ENCODE measurements at regions not wholly inside any gene's neighbourhood (a gene's known extent, or its start where the extent isn't known, plus 50 kb on each side); places are given as distances from the start of the nearest gene placed in this dataset.

DNA sequence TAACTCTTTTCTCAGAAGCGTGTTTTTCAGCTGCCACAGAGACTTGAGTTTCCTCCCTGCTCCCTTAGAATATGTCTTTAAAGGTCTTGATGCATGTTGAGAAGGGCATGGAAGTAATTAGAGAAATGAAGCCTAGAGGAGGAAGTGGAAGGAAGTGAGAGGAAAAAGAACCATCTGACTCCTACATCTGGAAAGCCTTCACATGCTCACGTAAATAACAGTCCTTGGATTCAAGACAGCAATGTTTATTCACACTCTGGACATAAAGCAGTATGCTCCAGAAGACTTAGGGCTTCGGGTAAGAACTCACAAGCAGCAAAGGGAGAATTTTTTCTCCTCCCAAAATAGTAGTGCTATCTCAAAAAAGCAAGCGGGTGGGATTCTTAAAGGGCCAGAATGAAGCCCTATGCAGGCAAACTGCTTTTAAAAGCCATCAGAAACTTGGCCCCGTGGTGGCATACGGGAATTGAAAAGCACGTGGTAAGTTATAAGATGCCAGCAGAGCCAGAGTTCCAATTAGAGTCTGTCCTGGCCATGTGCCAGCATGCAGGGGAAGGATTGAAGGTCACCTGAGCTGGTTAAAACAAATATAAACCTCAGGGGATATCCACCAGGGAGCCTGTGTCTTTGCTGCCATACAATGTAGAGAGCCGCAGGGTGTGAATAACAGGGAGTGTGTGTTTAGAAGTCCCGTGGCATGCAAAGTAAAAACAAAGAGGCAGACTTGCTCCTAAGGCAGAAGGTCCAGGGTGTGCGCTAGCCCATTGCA lies 380.8 kb upstream of the NDN start:
- Mint-ChIP-seq H3K36me3 (ENCODE audit: low read depth) (no peaks in the 10 kb centered on the region), H3K9me3 (peaks cover 20% of the 10 kb centered on the region), H3K4me1 (ENCODE audit: low read depth) (no peaks in the 10 kb centered on the region), H3K4me3 (no peak overlapping the region), H3K27ac (no peak overlapping the region), H3K27me3 (no peaks in the 10 kb centered on the region)
- intact Hi-C loops (cut with DNase I, micrococcal nuclease) = no loop called here
- ChIA-PET CTCF (no interaction called here), POLR2A (no interaction called here)
- ATAC-seq (ENCODE audit: poor library complexity) (no peak), DNase-seq (no peak)
- Histone ChIP-seq H3K9me3 (ENCODE audit: control insufficient read depth in 1 of 2, insufficient read depth in 1 of 2, low read length in 2 of 2) (peaks cover 0 to 5% of the 10 kb centered on the region in 2 experiments), H3K27me3 (ENCODE audit: control insufficient read depth in 1 of 2, insufficient read depth in 2 of 2, low read length in 2 of 2) (no peaks in the 10 kb centered on the region), H3K4me1 (ENCODE audit: insufficient read depth, low read length) (no peaks in the 10 kb centered on the region), H3K4me3 (ENCODE audit: low read length) (no peak overlapping the region), H3K27ac (ENCODE audit: low read depth in 1 of 2, low read length in 2 of 2) (no peak overlapping the region), H3K36me3 (ENCODE audit: insufficient read depth, low read length) (no peaks in the 10 kb centered on the region)
- TF ChIP-seq, protein P1, sequence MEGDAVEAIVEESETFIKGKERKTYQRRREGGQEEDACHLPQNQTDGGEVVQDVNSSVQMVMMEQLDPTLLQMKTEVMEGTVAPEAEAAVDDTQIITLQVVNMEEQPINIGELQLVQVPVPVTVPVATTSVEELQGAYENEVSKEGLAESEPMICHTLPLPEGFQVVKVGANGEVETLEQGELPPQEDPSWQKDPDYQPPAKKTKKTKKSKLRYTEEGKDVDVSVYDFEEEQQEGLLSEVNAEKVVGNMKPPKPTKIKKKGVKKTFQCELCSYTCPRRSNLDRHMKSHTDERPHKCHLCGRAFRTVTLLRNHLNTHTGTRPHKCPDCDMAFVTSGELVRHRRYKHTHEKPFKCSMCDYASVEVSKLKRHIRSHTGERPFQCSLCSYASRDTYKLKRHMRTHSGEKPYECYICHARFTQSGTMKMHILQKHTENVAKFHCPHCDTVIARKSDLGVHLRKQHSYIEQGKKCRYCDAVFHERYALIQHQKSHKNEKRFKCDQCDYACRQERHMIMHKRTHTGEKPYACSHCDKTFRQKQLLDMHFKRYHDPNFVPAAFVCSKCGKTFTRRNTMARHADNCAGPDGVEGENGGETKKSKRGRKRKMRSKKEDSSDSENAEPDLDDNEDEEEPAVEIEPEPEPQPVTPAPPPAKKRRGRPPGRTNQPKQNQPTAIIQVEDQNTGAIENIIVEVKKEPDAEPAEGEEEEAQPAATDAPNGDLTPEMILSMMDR (IDR thresholded peaks at IDR 0.05) = no peak

DNA sequence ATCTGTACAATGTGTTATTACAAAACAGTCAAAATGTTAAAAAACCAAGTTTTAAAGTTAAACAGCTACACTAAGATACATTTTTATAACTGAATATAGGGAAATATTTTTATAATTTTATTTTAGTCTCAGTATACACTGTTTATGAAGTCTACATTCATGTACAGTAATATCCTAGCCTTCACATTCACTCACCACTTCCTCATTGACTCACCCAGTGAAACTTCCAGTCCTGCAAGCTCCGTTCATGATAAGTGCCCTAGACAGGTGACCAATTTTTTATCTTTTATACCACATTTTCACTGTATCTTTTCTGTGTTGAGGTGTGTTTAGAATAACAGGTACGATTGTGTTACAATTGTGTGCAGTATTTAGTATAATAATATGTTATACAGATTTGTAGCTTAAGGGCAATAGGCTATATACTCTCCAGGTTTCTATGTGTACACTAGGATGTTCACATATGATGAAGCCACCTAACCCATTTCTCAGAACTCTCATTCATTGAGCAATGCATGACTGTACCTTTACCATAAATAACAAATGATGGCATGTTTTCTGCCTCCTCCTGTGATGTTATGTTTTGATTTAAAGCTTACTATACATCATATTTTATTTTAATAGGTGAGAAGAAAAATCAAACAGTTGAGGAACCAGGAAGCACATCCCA lies 388.4 kb upstream of the NDN start:
- Mint-ChIP-seq H3K27me3 (no peaks in the 10 kb centered on the region), H3K27ac (no peak overlapping the region), H3K4me3 (no peak overlapping the region), H3K36me3 (ENCODE audit: low read depth) (no peaks in the 10 kb centered on the region), H3K4me1 (ENCODE audit: low read depth) (no peaks in the 10 kb centered on the region), H3K9me3 (peaks cover 11% of the 10 kb centered on the region)
- POLR2A ChIA-PET = no interaction called here
- Histone ChIP-seq H3K27ac (ENCODE audit: low read depth in 1 of 2, low read length in 2 of 2) (no peak overlapping the region), H3K9me3 (ENCODE audit: control insufficient read depth in 1 of 2, insufficient read depth in 1 of 2, low read length in 2 of 2) (peaks cover 0 to 17% of the 10 kb centered on the region in 2 experiments), H3K27me3 (ENCODE audit: control insufficient read depth in 1 of 2, insufficient read depth in 2 of 2, low read length in 2 of 2) (no peaks in the 10 kb centered on the region), H3K4me1 (ENCODE audit: insufficient read depth, low read length) (no peaks in the 10 kb centered on the region), H3K4me3 (ENCODE audit: low read length) (no peak overlapping the region), H3K36me3 (ENCODE audit: insufficient read depth, low read length) (no peaks in the 10 kb centered on the region)
- ATAC-seq (ENCODE audit: poor library complexity) (no peak), DNase-seq (no peak)
- TF ChIP-seq, protein P1 (IDR thresholded peaks at IDR 0.05) = no peak
- CTCF ChIA-PET = no interaction called here
- intact Hi-C loops (cut with DNase I, micrococcal nuclease) = no loop called here

DNA sequence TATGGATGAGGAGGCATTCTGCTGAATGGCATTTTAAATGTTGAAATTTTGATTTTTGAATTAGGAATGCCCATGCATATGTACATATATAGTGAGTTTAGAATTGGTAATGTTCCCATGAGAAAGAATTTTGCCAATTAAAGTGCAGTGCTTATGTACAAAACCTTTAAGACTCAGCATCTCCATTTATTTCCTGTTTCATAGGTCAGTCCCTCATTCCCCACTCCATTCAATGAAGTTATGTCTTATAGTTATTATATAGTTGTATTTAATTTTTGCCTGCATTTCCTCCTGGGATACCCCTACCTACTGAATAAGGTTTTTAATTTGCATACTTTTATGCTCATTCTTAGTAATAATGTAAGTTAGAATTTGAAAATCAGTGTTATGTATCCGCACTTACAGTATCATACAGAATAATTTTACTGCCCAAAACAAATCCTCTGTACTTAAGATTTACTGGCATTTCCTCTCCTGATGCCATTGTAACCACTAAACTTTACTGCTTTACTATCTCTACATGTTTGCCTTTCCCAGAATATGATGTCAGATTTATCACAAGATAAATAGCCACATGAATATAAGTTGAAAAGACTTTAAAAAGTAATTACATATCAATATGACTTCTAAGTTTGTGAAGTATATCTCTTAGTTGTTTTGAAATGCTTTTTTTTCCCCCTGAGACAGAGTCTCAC lies 389.1 kb upstream of the NDN start:
- DNase-seq (no peak), ATAC-seq (ENCODE audit: poor library complexity) (no peak)
- H3K4me1 ChIP-seq (ENCODE audit: insufficient read depth, low read length) = no peaks in the 10 kb centered on the region
- H3K4me3 ChIP-seq (ENCODE audit: low read length) = no peak overlapping the region
- H3K27ac ChIP-seq (ENCODE audit: low read depth in 1 of 2, low read length in 2 of 2) = no peak overlapping the region
- no peak overlapping the region for H3K27ac Mint-ChIP-seq
- H3K9me3 Mint-ChIP-seq = peaks cover 9% of the 10 kb centered on the region
- H3K36me3 ChIP-seq (ENCODE audit: insufficient read depth, low read length) = no peaks in the 10 kb centered on the region
- peaks cover 0 to 17% of the 10 kb centered on the region in 2 experiments for H3K9me3 ChIP-seq (ENCODE audit: control insufficient read depth in 1 of 2, insufficient read depth in 1 of 2, low read length in 2 of 2)
- no peaks in the 10 kb centered on the region for H3K36me3 Mint-ChIP-seq (ENCODE audit: low read depth)
- H3K4me3 Mint-ChIP-seq = no peak overlapping the region
- CTCF ChIA-PET = no interaction called here
- H3K4me1 Mint-ChIP-seq (ENCODE audit: low read depth) = no peaks in the 10 kb centered on the region
- H3K27me3 ChIP-seq (ENCODE audit: control insufficient read depth in 1 of 2, insufficient read depth in 2 of 2, low read length in 2 of 2) = no peaks in the 10 kb centered on the region
- H3K27me3 Mint-ChIP-seq = no peaks in the 10 kb centered on the region
- TF ChIP-seq, protein P1 (IDR thresholded peaks at IDR 0.05) = no peak
- POLR2A ChIA-PET = no interaction called here
- intact Hi-C loops (cut with DNase I, micrococcal nuclease) = no loop called here
